ENCODE measurements at regions not wholly inside any gene's neighbourhood (a gene's known extent, or its start where the extent isn't known, plus 50 kb on each side); places are given as distances from the start of the nearest gene placed in this dataset.

DNA sequence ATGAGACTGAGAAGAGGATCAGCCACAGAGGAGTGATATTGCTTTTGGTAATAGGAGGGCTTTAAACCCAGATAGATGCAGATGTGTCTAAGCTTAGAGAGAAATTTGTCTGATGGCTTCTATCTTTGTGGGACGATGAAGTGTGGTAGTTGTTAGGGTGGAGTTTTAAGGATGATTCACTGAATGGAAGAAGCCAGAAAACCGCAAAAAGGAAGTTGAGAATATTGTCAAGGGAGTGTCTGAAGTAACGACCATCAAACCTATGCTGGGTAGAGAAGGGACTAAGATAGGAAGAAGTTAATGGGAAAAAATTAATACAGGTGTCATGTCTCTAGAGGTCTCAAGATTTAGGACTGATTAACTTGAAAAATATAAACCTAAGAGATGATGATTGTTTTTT lies 195.6 kb upstream of the MC4R start:
- Histone ChIP-seq H3K9ac (ENCODE audit: insufficient read depth in 1 of 2, low read depth in 2 of 2, low read length in 2 of 2) (no peak overlapping the region), H4K20me1 (replicated peaks; ENCODE audit: control insufficient read depth, insufficient read depth, low read length) (no peaks in the 10 kb centered on the region), H3K9me1 (ENCODE audit: control insufficient read depth, insufficient read depth, low read length) (no peaks in the 10 kb centered on the region), H3K27ac (ENCODE audit: extremely low read depth, low read depth, low read length) (no peak overlapping the region), H2AFZ (ENCODE audit: low read depth, low read length) (no peak overlapping the region), H3K4me1 (replicated peaks in 1 of 2; ENCODE audit: control insufficient read depth in 2 of 2, insufficient read depth in 2 of 2, low read length in 2 of 2) (no peaks in the 10 kb centered on the region), H3K27me3 (ENCODE audit: control insufficient read depth in 2 of 2, insufficient read depth in 2 of 2, low read length in 2 of 2) (no peaks in the 10 kb centered on the region), H3K9me3 (replicated peaks; ENCODE audit: control insufficient read depth, insufficient read depth, low read depth, low read length) (no peaks in the 10 kb centered on the region), H3K36me3 (ENCODE audit: control insufficient read depth, insufficient read depth, low read length) (no peaks in the 10 kb centered on the region), H3K4me2 (ENCODE audit: insufficient read depth, low read length) (no peak overlapping the region), H3K79me2 (ENCODE audit: control insufficient read depth, insufficient read depth, low read length) (no peaks in the 10 kb centered on the region), H3K4me3 (no peak overlapping the region)
- no peak for ATAC-seq
- in situ Hi-C loops (cut with MboI) (no loop called here), intact Hi-C loops (cut with micrococcal nuclease) (no loop called here)
- DNase-seq (ENCODE audit: extremely low read depth in 1 of 4, low spot score in 3 of 4), result no peak
- no TSS peak for BruUV-seq (replicated peaks)
- no peak for TF ChIP-seq DACH1 (IDR thresholded peaks at IDR 0.05; ENCODE audit: partially characterized antibody)
- TF ChIP-seq MNT (conservative IDR thresholded peaks at IDR 0.05), result no peak
- no peak for TF ChIP-seq ILK (tag; IDR thresholded peaks at IDR 0.05; ENCODE audit: borderline replicate concordance, low read depth)
- TF ChIP-seq ZNF830 (CRISPR knock-in tag; IDR thresholded peaks at IDR 0.05), result no peak
- no peak for TF ChIP-seq ZNF561 (CRISPR knock-in tag; conservative IDR thresholded peaks at IDR 0.05)
- TF ChIP-seq GTF2F1 (IDR thresholded peaks at IDR 0.05; ENCODE audit: low read depth, low read length), result no peak
- no peak for TF ChIP-seq TRIM28 (IDR thresholded peaks at IDR 0.05)
- TF ChIP-seq POLR2A (conservative IDR thresholded peaks at IDR 0.05), result no peak
- TF ChIP-seq CEBPG (CRISPR knock-in tag; IDR thresholded peaks at IDR 0.05), result no peak
- TF ChIP-seq CEBPG (tag; conservative IDR thresholded peaks at IDR 0.05 in 1 of 2, IDR thresholded peaks at IDR 0.05 in 1 of 2), result no peak
- TF ChIP-seq CREBBP (IDR thresholded peaks at IDR 0.05; ENCODE audit: low read depth, low read length), result no peak
- TF ChIP-seq KLF1 (tag; IDR thresholded peaks at IDR 0.05), result no peak
- no peak for TF ChIP-seq DLX4 (CRISPR knock-in tag; IDR thresholded peaks at IDR 0.05)
- TF ChIP-seq KDM4B (IDR thresholded peaks at IDR 0.05; ENCODE audit: borderline replicate concordance in 2 of 2, low read depth in 1 of 2), result no peak
- TF ChIP-seq RCOR1 (IDR thresholded peaks at IDR 0.05; ENCODE audit: borderline replicate concordance in 1 of 2, low read depth in 2 of 2, low read length in 2 of 2), result no peak
- TF ChIP-seq, protein P1, sequence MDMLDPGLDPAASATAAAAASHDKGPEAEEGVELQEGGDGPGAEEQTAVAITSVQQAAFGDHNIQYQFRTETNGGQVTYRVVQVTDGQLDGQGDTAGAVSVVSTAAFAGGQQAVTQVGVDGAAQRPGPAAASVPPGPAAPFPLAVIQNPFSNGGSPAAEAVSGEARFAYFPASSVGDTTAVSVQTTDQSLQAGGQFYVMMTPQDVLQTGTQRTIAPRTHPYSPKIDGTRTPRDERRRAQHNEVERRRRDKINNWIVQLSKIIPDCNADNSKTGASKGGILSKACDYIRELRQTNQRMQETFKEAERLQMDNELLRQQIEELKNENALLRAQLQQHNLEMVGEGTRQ (CRISPR knock-in tag; IDR thresholded peaks at IDR 0.05), result no peak
- no peak for TF ChIP-seq PTBP1 (IDR thresholded peaks at IDR 0.05; ENCODE audit: low read depth, low read length)
- TF ChIP-seq STAT6 (CRISPR knock-in tag; IDR thresholded peaks at IDR 0.05), result no peak
- no peak for TF ChIP-seq EP300 (IDR thresholded peaks at IDR 0.05; ENCODE audit: low read length)
- TF ChIP-seq PHB (CRISPR knock-in tag; IDR thresholded peaks at IDR 0.05), result no peak
- CTCF ChIA-PET (ENCODE audit: low intra/inter-chr PET ratio), result no interaction called here
- 0% methylated on average over 3 of the region's 3 CpGs for WGBS (ENCODE audit: insufficient coverage, low coverage, missing lambda C conversion rate)
- POLR2A ChIA-PET, result no interaction called here
- no peak for FAIRE-seq
